ENCODE measurements at regions not wholly inside any gene's neighbourhood (a gene's known extent, or its start where the extent isn't known, plus 50 kb on each side); places are given as distances from the start of the nearest gene placed in this dataset.

GRCh38 chr12:114921781-114922180 is 237.8 kb upstream of the TBX3 start:
- H2BK20ac ChIP-seq (ENCODE audit: low read length): no peak overlapping the region
- no peaks in the 10 kb centered on the region for H3K79me1 ChIP-seq (ENCODE audit: low read depth, low read length)
- CTCF ChIA-PET (ENCODE audit: partially characterized antibody): no interaction called here
- no peak overlapping the region for H3K23ac ChIP-seq (ENCODE audit: insufficient read length)
- H3K18ac ChIP-seq (ENCODE audit: extremely low read depth, low read length): no peak overlapping the region
- no peak overlapping the region for H2AFZ ChIP-seq (ENCODE audit: low read length)
- H3K27ac ChIP-seq (ENCODE audit: low read depth, low read length): no peak overlapping the region
- no peaks in the 10 kb centered on the region for H3K79me2 ChIP-seq (ENCODE audit: control insufficient read depth in 1 of 2, insufficient read depth in 2 of 2, low read length in 2 of 2)
- H4K91ac ChIP-seq (replicated peaks; ENCODE audit: insufficient read length, low read length): no peak overlapping the region
- H3K4me1 ChIP-seq (replicated peaks in 1 of 4; ENCODE audit: control insufficient read depth in 3 of 4, insufficient read depth in 4 of 4, low read length in 3 of 4): no peaks in the 10 kb centered on the region
- H3K4ac ChIP-seq (replicated peaks; ENCODE audit: insufficient read length, low read depth, low read length): no peak overlapping the region
- FAIRE-seq (no peak), DNase-seq (ENCODE audit: low read depth in 1 of 2, low spot score in 2 of 2) (no peak)
- H3K14ac ChIP-seq (ENCODE audit: insufficient read length): no peak overlapping the region
- no peaks in the 10 kb centered on the region for H4K20me1 ChIP-seq (replicated peaks in 1 of 2; ENCODE audit: control insufficient read depth in 1 of 2, insufficient read depth in 2 of 2, low read length in 2 of 2)
- no peak overlapping the region for H2BK12ac ChIP-seq (ENCODE audit: low read depth, low read length)
- no peaks in the 10 kb centered on the region for H3K23me2 ChIP-seq (ENCODE audit: low read depth, low read length)
- H3K4me3 ChIP-seq (ENCODE audit: extremely low read depth in 1 of 4, insufficient read depth in 2 of 4, low read depth in 3 of 4, low read length in 4 of 4): no peak overlapping the region
- POLR2A ChIA-PET (ENCODE audit: partially characterized antibody): no interaction called here
- no peaks in the 10 kb centered on the region for H3K36me3 ChIP-seq (ENCODE audit: control insufficient read depth in 2 of 4, insufficient read depth in 4 of 4, low read length in 3 of 4)
- H2AK5ac ChIP-seq (ENCODE audit: low read depth, low read length): no peak overlapping the region
- H3K9me3 ChIP-seq (ENCODE audit: insufficient read depth in 2 of 2, low read depth in 1 of 2, low read length in 1 of 2): 0 out of 4 replicates have a peak, but pooled peaks cover 0 to 5% of the 10 kb centered on the region in 2 experiments
- no peak overlapping the region for H3K4me2 ChIP-seq (ENCODE audit: insufficient read depth in 1 of 2, low read depth in 2 of 2, low read length in 2 of 2)
- H3K56ac ChIP-seq (replicated peaks; ENCODE audit: insufficient read length, low read depth, low read length): no peak overlapping the region
- H2BK5ac ChIP-seq (ENCODE audit: low read depth, low read length): no peak overlapping the region
- H3K27me3 ChIP-seq (replicated peaks in 1 of 4; ENCODE audit: control insufficient read depth in 3 of 4, extremely low read depth in 1 of 4, insufficient read depth in 3 of 4, low read length in 3 of 4): no peaks in the 10 kb centered on the region
- H2BK15ac ChIP-seq (ENCODE audit: low read length): no peak overlapping the region
- no peak overlapping the region for H2BK120ac ChIP-seq (replicated peaks; ENCODE audit: low read depth, low read length)
- H4K5ac ChIP-seq (ENCODE audit: insufficient read length, low read depth, low read length): no peak overlapping the region
- TF ChIP-seq CEBPB (IDR thresholded peaks at IDR 0.05; ENCODE audit: low read depth, low read length) (no peak), MAX (IDR thresholded peaks at IDR 0.05) (no peak), KDM5A (IDR thresholded peaks at IDR 0.05; ENCODE audit: low read length) (no peak), SUZ12 (IDR thresholded peaks at IDR 0.05; ENCODE audit: low read length) (no peak), HDAC6 (IDR thresholded peaks at IDR 0.05; ENCODE audit: low read depth, low read length) (no peak), MAFK (IDR thresholded peaks at IDR 0.05; ENCODE audit: low read depth, low read length) (no peak), CHD2 (IDR thresholded peaks at IDR 0.05; ENCODE audit: low read length) (no peak), ATF2 (IDR thresholded peaks at IDR 0.05; ENCODE audit: low read length) (no peak), SAP30 (IDR thresholded peaks at IDR 0.05; ENCODE audit: insufficient read depth, insufficient replicate concordance, low read length) (no peak), KDM4A (IDR thresholded peaks at IDR 0.05; ENCODE audit: low read depth, low read length, severe bottlenecking) (no peak), SRF (IDR thresholded peaks at IDR 0.05; ENCODE audit: low read depth, low read length) (no peak), JUN (IDR thresholded peaks at IDR 0.05; ENCODE audit: low read depth, low read length) (no peak), POLR2AphosphoS5 (IDR thresholded peaks at IDR 0.05; ENCODE audit: low read depth, low read length) (no peak), EGR1 (IDR thresholded peaks at IDR 0.05; ENCODE audit: borderline replicate concordance, low read depth, low read length) (no peak)
- H4K8ac ChIP-seq (ENCODE audit: extremely low read depth, insufficient read depth, low read length): no peak overlapping the region
- H3K9ac ChIP-seq (replicated peaks in 1 of 4; ENCODE audit: extremely low read depth in 1 of 4, low read depth in 3 of 4, low read length in 3 of 4): no peak overlapping the region
- WGBS, 2 experiments (ENCODE audit: extremely low coverage in 1 of 2, insufficient coverage in 1 of 2, insufficient read length in 1 of 2, insufficient replicate concordance in 2 of 2, low coverage in 1 of 2, low lambda C conversion rate in 2 of 2, missing lambda C conversion rate in 1 of 2): 87% methylated on average over 1 of the region's 1 CpG; no CpG with 5 or more reads in 1 of the 2 experiments

All from H1 (cell line).